ENCODE measurements at regions not wholly inside any gene's neighbourhood (a gene's known extent, or its start where the extent isn't known, plus 50 kb on each side); places are given as distances from the start of the nearest gene placed in this dataset.

- TF ChIP-seq CTCF (IDR thresholded peaks at IDR 0.05) (no peak), REST (IDR thresholded peaks at IDR 0.05; ENCODE audit: low read depth, low read length) (no peak), TAF1 (IDR thresholded peaks at IDR 0.05; ENCODE audit: borderline replicate concordance, low read depth, low read length) (no peak), NFIC (IDR thresholded peaks at IDR 0.05; ENCODE audit: borderline replicate concordance) (no peak), YY1 (IDR thresholded peaks at IDR 0.05; ENCODE audit: low read depth) (no peak)
Measured at GRCh38 chr11:110000850-110001249, 92.3 kb upstream of the ZC3H12C start.

Data from SK-N-SH (cell line).